ENCODE measurements at regions not wholly inside any gene's neighbourhood (a gene's known extent, or its start where the extent isn't known, plus 50 kb on each side); places are given as distances from the start of the nearest gene placed in this dataset.

- DNase-seq (ENCODE audit: low read depth in 2 of 2), result no peak
Measured at GRCh38 chr3:98999675-99000074, 98.2 kb upstream of the DCBLD2 start.

GRCh38 chr3:98994128-98994762, 92.8 kb upstream of the DCBLD2 start:
- DNase-seq (ENCODE audit: low read depth in 2 of 2), result no peak

- no peak for DNase-seq (ENCODE audit: low read depth in 2 of 2)
Measured at GRCh38 chr3:98991393-98991792, 89.9 kb upstream of the DCBLD2 start.

GRCh38 chr3:98990657-98991056, 89.2 kb upstream of the DCBLD2 start:
- DNase-seq (ENCODE audit: low read depth in 2 of 2), result no peak

GRCh38 chr3:98986073-98986472, 84.6 kb upstream of the DCBLD2 start:
- no peak for DNase-seq (ENCODE audit: low read depth in 2 of 2)

GRCh38 chr3:98985431-98985830, 83.9 kb upstream of the DCBLD2 start:
- no peak for DNase-seq (ENCODE audit: low read depth in 2 of 2)

- no peak for DNase-seq (ENCODE audit: low read depth in 2 of 2)
Measured at GRCh38 chr3:98984024-98984423, 82.5 kb upstream of the DCBLD2 start.

- no peak for DNase-seq (ENCODE audit: low read depth in 2 of 2)
Measured at GRCh38 chr3:98982351-98982750, 80.9 kb upstream of the DCBLD2 start.

- DNase-seq (ENCODE audit: low read depth in 2 of 2), result no peak
Measured at GRCh38 chr3:98980915-98981596, 79.6 kb upstream of the DCBLD2 start.

- no peak for DNase-seq (ENCODE audit: low read depth in 2 of 2)
Measured at GRCh38 chr3:98979296-98979695, 77.8 kb upstream of the DCBLD2 start.

- no peak for DNase-seq (ENCODE audit: low read depth in 2 of 2)
Measured at GRCh38 chr3:98978068-98978811, 76.7 kb upstream of the DCBLD2 start.

- no peak for DNase-seq (ENCODE audit: low read depth in 2 of 2)
Measured at GRCh38 chr3:98977520-98977919, 76.0 kb upstream of the DCBLD2 start.

GRCh38 chr3:98974442-98974841, 72.9 kb upstream of the DCBLD2 start:
- DNase-seq (ENCODE audit: low read depth in 2 of 2), result no peak

GRCh38 chr3:98972720-98973119, 71.2 kb upstream of the DCBLD2 start:
- no peak for DNase-seq (ENCODE audit: low read depth in 2 of 2)

- no peak for DNase-seq (ENCODE audit: low read depth in 2 of 2)
Measured at GRCh38 chr3:98972155-98972554, 70.7 kb upstream of the DCBLD2 start.

- DNase-seq (ENCODE audit: low read depth in 2 of 2), result no peak
Measured at GRCh38 chr3:98971169-98971681, 69.7 kb upstream of the DCBLD2 start.

- DNase-seq (ENCODE audit: low read depth in 2 of 2), result no peak
Measured at GRCh38 chr3:98969295-98969694, 67.8 kb upstream of the DCBLD2 start.

- DNase-seq (ENCODE audit: low read depth in 2 of 2), result no peak
Measured at GRCh38 chr3:98968824-98969223, 67.3 kb upstream of the DCBLD2 start.

- DNase-seq (ENCODE audit: low read depth in 2 of 2), result no peak
Measured at GRCh38 chr3:98968347-98968746, 66.9 kb upstream of the DCBLD2 start.

GRCh38 chr3:98967758-98968157, 66.3 kb upstream of the DCBLD2 start:
- DNase-seq (ENCODE audit: low read depth in 2 of 2), result no peak

- DNase-seq (ENCODE audit: low read depth in 2 of 2), result no peak
Measured at GRCh38 chr3:98966862-98967546, 65.5 kb upstream of the DCBLD2 start.

- no peak for DNase-seq (ENCODE audit: low read depth in 2 of 2)
Measured at GRCh38 chr3:98966434-98966833, 64.9 kb upstream of the DCBLD2 start.

All from stimulated activated CD8-positive, alpha-beta memory T cell treated with anti-CD3 and anti-CD28 coated beads, Interleukin-15, amount 100 ng/mL, for 48 hours (primary cell).